Mammary epithelial cell (primary cell): ENCODE measurements at regions not wholly inside any gene's neighbourhood (a gene's known extent, or its start where the extent isn't known, plus 50 kb on each side); places are given as distances from the start of the nearest gene placed in this dataset.

ENCODE experiments used
- EZH2 ChIP-seq: IDR thresholded peaks from 2 replicates; pipeline ENCODE4 v1.6.1; 2012; ENCODE audit warnings: low read length, inconsistent platforms, borderline replicate concordance
- TF ChIP-seq, protein P1 (sequence below), 2 donors: IDR thresholded peaks in 1 of 2; conservative IDR thresholded peaks in 1 of 2; 2 replicates each; pipeline ENCODE4 v1.5.1; 2011 to 2012; ENCODE audit warnings: inconsistent platforms in 2 of 2, low read length in 2 of 2, mild to moderate bottlenecking in 2 of 2, control low read depth in 1 of 2, low read depth in 1 of 2; ENCODE audit not compliant: insufficient read depth in 1 of 2; ENCODE audit errors: extremely low read depth in 1 of 2

DNA sequence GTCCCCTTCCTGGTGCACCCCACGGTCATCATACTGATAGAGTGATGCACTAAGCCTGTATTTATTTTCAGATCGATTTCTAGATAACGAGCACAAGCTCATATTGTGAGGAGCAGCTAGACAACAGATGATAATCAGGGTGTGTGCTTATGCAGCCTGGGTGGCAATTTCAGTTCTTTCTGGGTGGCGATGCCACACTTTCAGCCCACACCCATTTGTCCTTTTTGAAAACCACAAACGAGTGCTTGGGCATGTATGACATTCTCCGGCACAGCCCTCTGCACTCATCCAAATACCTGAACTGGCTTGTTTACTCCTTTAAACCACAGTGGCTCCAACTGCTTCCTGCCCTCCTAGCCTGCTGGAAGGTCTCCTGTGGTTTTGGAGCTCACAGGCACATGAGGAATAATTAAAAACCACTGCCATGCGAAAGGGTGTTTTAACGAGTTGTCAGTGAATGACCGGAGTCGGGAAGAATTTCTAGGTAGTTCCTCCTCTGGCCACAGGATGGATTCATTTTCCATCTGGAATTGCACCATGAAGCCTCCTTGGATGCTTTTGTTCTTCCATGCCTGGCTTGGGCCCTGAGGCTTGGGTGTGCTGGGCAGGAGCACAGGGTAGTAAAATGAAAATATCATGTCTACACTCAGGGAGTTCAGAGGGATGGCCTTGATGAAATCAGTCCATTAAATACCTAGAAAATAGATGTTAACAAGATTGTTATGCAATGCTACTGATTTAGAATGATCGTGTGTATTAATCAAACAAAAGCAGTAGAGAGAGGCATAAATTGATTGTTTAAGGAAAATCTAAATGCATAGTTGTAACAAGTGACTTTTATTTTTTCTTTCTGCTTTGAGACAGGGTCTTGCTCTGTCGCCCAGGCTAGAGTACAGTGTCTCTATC lies 52.4 kb upstream of the ITGB1 start:
- TF ChIP-seq, protein P1, sequence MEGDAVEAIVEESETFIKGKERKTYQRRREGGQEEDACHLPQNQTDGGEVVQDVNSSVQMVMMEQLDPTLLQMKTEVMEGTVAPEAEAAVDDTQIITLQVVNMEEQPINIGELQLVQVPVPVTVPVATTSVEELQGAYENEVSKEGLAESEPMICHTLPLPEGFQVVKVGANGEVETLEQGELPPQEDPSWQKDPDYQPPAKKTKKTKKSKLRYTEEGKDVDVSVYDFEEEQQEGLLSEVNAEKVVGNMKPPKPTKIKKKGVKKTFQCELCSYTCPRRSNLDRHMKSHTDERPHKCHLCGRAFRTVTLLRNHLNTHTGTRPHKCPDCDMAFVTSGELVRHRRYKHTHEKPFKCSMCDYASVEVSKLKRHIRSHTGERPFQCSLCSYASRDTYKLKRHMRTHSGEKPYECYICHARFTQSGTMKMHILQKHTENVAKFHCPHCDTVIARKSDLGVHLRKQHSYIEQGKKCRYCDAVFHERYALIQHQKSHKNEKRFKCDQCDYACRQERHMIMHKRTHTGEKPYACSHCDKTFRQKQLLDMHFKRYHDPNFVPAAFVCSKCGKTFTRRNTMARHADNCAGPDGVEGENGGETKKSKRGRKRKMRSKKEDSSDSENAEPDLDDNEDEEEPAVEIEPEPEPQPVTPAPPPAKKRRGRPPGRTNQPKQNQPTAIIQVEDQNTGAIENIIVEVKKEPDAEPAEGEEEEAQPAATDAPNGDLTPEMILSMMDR (conservative IDR thresholded peaks at IDR 0.05 in 1 of 2, IDR thresholded peaks at IDR 0.05 in 1 of 2; ENCODE audit: extremely low read depth in 1 of 2, insufficient read depth in 1 of 2, low read depth in 1 of 2, low read length in 2 of 2) = peak; percentile 67 to 69
- TF ChIP-seq EZH2 = no peak
